ENCODE measurements at regions not wholly inside any gene's neighbourhood (a gene's known extent, or its start where the extent isn't known, plus 50 kb on each side); places are given as distances from the start of the nearest gene placed in this dataset.

DNA sequence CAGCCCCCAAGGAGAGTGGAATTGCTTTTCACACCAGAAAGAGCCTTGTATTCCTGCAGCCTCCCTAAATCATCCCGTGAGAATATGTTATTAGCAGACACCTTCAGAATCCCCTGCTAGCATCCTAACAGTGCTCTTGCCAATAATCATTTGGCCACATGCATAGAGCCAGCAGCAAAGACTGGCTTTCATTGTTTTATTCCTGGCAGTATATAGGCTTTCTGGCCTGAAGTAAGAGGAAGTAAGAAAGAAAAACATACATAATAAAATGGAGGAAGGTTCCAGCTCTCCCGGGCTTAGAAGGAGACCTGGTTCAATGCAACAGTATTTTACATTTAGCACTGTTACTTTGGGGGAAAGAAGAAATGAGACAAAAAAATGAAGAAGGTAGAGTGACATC, 176.7 kb upstream of the ATF7IP start:
- Histone ChIP-seq H3K4me3 (no peak overlapping the region), H3K27ac (no peak overlapping the region)
- no peak for DNase-seq (ENCODE audit: low spot score)
- TF ChIP-seq, protein P1, sequence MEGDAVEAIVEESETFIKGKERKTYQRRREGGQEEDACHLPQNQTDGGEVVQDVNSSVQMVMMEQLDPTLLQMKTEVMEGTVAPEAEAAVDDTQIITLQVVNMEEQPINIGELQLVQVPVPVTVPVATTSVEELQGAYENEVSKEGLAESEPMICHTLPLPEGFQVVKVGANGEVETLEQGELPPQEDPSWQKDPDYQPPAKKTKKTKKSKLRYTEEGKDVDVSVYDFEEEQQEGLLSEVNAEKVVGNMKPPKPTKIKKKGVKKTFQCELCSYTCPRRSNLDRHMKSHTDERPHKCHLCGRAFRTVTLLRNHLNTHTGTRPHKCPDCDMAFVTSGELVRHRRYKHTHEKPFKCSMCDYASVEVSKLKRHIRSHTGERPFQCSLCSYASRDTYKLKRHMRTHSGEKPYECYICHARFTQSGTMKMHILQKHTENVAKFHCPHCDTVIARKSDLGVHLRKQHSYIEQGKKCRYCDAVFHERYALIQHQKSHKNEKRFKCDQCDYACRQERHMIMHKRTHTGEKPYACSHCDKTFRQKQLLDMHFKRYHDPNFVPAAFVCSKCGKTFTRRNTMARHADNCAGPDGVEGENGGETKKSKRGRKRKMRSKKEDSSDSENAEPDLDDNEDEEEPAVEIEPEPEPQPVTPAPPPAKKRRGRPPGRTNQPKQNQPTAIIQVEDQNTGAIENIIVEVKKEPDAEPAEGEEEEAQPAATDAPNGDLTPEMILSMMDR (IDR thresholded peaks at IDR 0.05), result no peak

DNA sequence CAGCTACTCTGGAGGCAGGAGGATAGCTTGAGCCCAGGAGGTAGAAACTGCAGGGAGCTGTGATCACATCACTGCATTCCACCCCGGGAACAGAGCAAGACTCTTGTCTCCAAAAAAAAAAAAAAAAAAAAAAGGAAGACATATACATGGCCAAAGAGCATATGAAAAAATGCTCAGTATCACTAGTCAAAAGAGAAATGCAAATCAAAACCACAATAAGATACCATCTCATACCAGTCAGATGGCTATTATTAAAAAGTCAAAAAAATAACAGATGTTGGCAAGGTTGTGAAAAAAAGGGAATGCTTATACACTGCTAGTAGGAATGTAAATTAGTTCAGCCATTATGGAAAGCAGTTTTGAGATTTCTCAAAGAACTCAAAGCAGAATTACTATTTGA, 174.8 kb upstream of the ATF7IP start:
- TF ChIP-seq, protein P1 (IDR thresholded peaks at IDR 0.05), result no peak
- DNase-seq (ENCODE audit: low spot score), result no peak
- H3K27ac ChIP-seq, result no peak overlapping the region
- no peak overlapping the region for H3K4me3 ChIP-seq

DNA sequence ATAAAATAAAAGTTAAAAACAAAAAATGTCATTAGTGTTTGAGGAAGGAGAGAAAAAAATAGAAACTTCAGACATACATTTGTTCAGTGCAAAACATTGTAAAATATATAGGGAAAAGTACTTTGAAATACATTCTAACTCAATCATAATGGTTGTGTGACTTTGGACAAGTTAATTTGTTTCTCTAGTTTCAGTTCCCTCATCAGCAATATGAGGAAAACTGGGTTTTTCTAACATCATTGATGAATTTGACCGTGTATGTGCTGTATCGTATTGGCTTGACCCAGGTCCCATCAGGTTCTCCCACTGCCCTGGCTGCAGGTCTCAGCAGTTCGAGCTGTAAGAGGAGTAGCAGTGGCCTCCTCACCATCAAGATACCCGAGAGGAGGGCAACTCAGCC, 173.9 kb upstream of the ATF7IP start:
- TF ChIP-seq, protein P1 (IDR thresholded peaks at IDR 0.05), result no peak
- no peak for DNase-seq (ENCODE audit: low spot score)
- Histone ChIP-seq H3K4me3 (no peak overlapping the region), H3K27ac (no peak overlapping the region)

DNA sequence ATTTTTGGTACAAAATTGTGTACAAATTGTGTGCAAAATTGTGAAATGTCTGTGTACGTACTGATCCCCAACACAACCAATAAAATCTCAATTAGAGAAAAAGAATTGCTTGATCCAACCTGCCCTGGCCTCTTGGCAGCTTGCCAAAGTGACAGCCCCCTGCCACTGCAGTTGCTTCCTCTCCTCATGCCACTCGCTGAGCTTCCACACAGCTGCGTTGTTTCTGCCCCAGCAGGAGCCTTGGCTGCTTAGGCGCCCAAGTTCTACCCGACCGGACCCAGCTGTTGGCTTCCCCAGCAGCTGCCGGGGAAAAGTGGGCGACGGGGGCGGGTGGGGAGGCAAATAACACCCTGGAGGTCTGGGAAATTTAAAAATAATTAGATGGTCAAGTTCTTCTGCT, 171.8 kb upstream of the ATF7IP start:
- DNase-seq (ENCODE audit: low spot score), result no peak
- TF ChIP-seq, protein P1 (IDR thresholded peaks at IDR 0.05), result no peak
- Histone ChIP-seq H3K4me3 (no peak overlapping the region), H3K27ac (no peak overlapping the region)

DNA sequence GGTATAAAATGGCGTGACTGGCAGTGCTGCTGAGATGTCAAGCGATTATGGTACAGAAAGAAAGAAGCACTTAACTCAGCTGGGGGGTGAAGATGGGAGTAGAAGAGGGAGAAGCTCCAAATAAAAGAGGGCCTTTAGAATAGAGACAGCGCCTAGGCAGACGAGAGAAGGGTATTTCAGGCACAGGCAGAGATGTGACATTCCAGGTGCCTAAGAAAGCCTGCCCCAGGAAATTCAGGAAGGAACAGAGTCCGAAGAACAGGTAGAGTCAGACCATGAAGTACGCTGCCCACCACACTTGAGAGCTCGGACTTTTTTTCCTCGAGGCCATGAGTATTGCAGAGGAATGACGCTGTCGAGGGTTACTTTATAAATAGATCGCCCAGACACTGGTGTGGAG, 170.9 kb upstream of the ATF7IP start:
- no peak for DNase-seq (ENCODE audit: low spot score)
- TF ChIP-seq, protein P1 (IDR thresholded peaks at IDR 0.05), result no peak
- no peak overlapping the region for H3K27ac ChIP-seq
- H3K4me3 ChIP-seq, result no peak overlapping the region

DNA sequence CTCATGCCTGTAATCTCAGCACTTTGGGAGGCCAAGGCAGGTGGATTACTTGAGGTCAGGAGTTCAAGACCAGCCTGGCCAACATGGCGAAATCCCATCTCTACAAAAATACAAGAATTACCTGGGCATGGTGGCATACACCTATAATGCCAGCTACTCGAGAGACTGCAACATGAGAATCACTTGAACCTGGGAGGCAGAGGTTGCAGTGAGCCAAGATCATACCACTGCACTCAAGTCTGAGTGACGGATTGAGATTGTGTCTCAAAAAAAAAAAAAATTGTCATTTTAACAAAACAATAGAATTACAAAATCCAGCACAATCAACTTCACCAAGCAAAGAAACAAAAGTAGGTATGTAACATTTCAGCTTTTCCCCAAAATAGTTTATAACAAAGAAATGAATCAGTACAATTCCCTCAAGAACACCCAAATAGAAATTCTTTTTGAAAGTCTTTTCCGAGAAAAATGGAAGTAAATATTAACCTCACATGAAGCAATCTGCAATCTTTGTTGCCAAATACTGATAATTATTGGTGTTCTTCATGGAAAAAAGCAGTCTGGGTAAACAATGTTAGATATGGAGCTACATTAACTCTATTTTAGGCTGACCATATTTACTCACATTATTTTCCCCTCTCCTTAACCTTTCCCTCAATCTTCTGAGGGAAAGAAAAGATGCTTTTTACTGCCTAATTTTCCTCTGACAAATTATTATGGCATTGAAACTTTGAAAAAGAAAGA, 165.9 kb upstream of the ATF7IP start:
- H3K27ac ChIP-seq, result no peak overlapping the region
- TF ChIP-seq, protein P1 (IDR thresholded peaks at IDR 0.05), result no peak
- no peak for DNase-seq (ENCODE audit: low spot score)

DNA sequence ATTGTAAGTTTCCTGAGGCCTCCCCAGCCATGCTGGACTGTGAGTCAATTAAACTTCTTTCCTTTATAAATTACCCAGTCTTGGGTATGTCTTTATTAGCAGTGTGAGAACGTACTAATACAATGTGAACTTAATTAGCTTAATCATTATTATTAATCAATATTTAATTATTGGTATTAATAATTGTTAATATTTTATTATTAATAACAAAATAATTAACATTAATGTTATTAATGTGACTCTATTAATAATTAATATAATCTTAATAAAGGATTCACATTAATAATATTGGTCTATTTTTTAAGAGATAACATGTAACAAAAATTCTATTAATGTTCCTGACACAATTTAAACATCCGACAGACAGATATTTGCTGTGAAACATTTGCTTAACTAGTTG, 164.9 kb upstream of the ATF7IP start:
- Histone ChIP-seq H3K27ac (no peak overlapping the region), H3K4me3 (no peak overlapping the region)
- DNase-seq (ENCODE audit: low spot score), result no peak
- TF ChIP-seq, protein P1 (IDR thresholded peaks at IDR 0.05), result no peak

More for the DNA sequence above, 165.9 kb upstream of the ATF7IP start:
- no peak overlapping the region for H3K4me3 ChIP-seq

Measured in coronary artery (tissue), 2 donors.